T-helper 2 cell (primary cell): ENCODE measurements at regions not wholly inside any gene's neighbourhood (a gene's known extent, or its start where the extent isn't known, plus 50 kb on each side); places are given as distances from the start of the nearest gene placed in this dataset.

Experiments used
- DNase-seq, 5 experiments: peaks; one replicate each; pipeline versions ENCODE4 v3.0.0 to v3.0.0-alpha.2; 2012 to 2022

GRCh38 chr13:111456452-111457230 is 136.2 kb downstream of the TEX29 start:
- DNase-seq: no peak

DNA sequence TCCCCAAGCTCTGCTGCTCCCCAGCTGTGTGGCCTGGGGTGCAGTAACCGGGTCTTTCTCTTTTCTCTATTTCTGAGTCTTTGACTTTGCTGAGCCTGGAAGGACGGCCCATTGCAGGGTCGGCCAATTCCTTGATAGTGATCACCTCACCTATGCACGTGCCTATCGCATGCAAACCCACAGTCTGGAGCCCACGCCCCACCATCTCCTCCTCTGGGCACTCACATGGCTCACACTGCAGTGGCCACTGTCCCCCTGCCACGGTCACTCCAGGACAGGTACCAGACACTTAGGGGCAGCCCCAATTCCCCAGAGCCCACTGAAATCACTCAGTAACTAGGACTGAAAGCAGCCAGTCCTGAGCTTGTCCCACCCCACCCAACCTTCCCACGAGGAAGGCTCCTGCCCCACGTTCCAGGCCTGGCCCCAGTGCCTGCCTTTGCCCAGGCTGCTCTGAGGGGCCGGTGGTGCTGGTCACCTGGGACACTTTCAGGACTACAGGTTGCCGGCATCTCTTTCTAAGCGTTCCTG is 137.6 kb downstream of the TEX29 start:
- DNase-seq: no peak

DNA sequence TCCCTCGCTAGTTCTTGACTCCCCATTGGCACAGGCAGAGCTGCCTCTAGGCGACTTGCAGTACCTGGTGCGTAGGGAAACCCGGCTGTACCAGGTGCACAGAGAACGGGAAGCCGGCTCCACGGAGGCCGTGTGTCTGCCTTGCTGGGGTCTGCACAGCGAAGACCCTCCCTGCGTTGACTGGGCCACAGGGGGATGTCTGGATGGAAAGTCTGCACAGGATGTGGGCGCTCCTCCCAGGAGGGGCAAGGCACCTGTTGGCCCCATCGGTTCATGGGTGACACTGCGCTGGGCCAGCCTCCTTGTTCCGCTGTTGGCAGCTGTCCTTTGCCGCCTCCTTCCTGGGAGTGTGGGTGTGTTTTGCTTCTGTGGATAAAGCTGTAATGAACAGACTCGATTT is 138.3 kb downstream of the TEX29 start:
- DNase-seq: no peak

DNA sequence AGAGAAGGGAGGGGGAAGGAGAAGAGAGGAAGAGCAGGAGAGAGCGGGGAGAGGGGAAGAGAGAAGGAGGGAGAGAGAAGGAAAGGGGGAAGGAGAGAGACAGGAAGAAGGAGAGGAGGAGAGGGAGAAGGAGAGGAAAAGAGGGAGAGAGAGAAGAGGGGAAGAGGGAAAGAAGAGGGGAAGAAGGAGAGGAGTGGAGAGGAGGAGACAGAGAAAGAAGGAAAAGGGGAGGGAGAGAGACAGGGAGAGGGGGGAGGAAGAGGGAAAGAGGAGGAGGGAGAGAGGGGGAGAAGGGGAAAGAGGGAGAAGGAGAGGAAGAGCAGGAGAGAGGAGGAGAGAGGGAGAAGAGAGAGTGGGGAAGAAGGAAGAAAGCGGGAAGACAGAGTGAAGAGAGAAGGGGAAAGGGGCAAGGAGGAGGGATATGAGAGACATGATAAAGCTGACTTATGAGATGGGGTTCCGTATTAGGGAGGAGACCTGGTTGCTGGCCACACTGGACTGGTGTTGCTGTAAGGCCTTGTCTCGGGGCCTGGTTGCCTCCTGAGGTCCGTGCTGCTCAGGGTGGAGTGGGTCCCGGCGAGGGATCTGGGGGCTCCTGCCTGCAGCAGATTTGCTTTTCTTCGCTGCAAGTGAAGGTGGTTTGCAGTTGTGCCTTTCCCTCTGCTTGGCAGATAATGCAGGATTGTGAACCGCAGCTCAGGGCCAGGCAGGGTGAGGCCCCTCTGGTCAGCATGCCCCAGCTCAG is 139.5 kb downstream of the TEX29 start:
- no peak for DNase-seq

DNA sequence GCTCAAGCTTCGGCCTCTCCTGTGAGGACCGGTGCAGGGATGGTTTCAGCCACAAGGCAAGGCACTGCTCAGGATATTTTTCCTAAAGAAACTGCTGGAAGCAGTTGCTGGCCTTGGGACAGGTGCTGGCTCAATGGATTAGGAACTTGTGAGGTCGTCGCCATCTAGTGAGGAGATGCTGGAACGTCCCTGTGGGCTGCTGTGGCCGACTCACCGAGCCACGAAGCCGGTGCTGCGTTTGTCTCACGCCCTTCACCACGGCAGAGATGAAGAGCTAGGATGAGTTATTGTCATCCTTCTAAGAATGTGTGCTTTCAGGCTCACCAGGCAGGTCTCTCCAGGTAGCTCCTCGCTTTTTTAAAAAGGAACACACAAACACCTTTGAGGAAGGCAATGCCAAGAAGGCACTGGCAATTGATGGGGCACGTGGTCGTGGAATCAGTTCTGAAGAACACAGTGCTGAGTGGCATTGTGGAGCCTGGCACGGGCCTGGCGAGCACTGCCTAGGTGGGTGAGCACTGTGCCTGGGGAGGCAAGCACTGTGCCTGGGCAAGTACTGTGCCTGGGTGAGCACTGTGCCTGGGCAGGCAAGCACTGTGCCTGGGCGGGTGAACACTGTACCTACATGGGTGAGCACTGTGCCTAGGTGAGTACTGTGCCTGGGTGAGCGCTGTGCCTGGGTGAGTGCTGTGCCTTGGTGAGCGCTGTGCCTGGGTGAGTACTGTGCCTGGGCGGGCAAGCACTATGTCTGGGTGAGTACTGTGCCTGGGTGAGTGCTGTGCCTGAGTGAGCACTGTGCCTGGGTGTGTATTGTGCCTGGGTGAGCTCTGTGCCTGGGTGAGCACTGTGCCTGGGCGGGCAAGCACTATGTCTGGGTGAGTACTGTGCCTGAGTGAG is 140.4 kb downstream of the TEX29 start:
- peak in 1 of 5 experiments; percentile 28 for DNase-seq

- no peak for DNase-seq
These were observed 141.2 kb downstream of the TEX29 start for GRCh38 chr13:111461445-111462149.

DNA sequence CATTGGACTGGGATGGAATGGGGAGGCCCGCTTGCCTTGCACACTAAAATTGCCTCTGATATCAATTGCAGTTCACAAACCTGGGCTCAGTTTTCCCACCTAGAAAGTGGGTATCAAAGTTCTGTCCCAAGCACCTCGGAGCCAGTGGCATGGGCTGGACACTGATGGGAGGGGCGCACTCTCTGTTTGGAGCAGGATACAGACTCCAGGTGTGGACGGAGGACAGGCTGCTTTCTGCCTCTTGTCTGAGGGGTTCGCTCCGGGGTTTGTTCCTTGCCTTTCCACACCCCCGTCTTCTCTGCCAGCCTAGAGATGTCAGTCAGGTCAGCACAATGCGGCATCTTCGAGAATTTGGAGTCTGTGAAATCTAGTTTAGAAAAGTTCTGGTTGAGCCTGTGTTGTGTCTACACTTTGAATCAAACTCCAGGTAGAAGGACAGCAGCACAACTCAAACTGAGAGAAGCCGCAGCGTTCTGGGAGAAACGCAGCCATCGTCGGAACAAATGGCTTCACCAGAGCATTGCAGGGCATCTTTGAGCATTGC is 141.9 kb downstream of the TEX29 start:
- DNase-seq: no peak

DNA sequence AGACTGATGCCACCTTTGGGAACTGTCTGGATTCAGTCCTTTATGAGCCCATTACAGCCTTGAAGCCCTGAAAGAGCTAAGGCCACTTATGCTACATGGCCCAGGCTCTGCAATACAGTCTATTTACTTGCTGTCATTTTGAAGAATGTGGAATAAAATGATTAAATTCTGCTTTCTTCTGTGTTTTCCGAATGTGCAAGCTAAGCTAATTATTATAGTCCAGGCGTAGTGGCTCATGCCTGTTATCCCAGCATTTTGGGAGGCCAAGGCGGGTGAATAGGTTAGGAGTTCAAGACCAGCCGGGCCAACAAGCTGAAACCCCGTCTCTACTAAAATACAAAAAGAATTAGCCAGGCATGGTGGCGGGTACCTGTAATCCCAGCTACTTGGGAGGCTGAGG is 142.5 kb downstream of the TEX29 start:
- DNase-seq: no peak

DNA sequence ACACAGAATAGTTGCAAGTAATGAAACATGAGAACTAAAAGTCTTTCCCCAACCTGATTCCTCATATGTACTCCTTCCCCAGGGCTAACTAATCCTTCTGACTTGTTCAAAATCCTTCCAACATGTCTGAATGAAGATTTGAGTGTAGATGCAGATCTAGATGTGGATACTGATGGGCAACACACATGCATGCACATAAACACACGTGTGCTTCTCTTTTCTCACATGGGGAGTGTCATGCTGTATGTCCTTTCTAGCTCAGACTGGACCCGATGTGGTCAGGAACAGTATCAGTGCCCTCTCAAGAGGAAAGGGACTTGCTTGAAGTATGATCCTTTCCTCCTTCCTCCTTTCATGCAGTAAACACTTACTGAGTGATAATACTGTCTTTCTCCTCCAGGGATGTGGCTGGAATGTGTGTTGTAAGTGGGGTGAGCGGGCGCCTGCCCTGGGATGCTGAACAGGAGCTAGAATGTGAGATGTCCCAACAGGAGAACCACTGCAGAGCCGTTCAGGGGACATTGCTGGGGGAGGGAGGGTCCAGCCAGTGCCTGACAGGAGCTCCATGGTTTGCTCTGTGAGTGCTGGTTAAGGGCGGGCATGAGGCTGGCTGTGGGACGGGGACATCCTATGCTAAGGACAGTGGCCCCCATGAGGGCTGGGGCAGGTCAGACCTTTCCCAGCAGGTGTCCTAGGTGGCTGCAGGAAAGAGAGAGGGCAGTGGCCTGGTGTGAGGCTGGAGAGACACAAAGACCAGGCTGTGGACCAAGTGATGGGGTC is 146.9 kb downstream of the TEX29 start:
- DNase-seq: no peak

GRCh38 chr13:111468037-111468959 is 147.9 kb downstream of the TEX29 start:
- no peak for DNase-seq

DNA sequence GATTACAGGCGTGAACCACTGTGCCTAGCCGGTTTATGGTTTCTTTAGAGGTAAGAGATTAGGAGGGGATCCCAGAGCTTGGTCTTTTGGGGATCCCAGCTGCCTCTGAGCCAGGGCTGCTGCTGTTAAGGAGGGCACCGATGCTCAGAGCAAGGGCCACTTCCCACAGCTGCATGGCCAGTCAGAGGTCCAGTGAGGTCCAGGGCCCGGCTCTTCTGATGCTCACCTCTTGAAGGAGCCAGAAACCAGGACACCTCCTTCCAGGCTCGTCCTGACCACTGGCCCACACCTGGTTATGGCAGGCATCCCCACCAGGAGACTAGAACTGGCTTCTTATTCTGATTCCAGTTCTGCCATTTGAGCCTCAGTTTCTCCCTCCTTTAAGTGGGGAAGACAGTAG is 149.0 kb downstream of the TEX29 start:
- no peak for DNase-seq

DNA sequence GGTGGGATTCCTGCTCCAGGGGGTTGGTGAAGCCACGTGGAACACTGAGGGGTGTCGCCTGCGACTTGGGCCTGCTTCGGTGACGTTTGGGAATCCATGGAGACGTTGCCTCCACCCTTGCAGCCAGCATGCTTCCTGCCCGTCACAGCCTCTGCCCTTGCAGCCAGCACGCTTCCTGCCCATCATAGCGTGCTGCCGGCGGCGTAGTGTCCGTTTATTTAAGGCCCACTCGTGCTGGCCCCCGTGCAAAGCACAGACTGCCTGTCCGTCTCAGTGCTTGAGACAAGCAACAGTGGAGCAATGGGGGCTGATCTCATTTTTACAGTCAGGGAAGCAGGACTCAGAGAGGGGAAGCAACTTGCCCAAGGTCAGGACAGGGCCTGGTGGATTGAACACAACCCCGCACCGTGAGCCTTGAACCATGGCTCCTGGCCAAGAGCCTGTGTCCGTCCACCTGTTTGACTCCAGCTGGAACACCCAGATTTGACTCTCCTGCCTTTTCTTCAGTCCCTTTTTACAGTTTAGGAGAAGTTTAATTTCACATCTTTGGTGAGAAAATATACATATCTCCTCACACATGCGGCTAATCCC is 149.6 kb downstream of the TEX29 start:
- DNase-seq: no peak

- DNase-seq: no peak
These were observed 150.5 kb downstream of the TEX29 start for GRCh38 chr13:111470933-111471332.

GRCh38 chr13:111472083-111472482 is 151.6 kb downstream of the TEX29 start:
- DNase-seq: no peak

DNA sequence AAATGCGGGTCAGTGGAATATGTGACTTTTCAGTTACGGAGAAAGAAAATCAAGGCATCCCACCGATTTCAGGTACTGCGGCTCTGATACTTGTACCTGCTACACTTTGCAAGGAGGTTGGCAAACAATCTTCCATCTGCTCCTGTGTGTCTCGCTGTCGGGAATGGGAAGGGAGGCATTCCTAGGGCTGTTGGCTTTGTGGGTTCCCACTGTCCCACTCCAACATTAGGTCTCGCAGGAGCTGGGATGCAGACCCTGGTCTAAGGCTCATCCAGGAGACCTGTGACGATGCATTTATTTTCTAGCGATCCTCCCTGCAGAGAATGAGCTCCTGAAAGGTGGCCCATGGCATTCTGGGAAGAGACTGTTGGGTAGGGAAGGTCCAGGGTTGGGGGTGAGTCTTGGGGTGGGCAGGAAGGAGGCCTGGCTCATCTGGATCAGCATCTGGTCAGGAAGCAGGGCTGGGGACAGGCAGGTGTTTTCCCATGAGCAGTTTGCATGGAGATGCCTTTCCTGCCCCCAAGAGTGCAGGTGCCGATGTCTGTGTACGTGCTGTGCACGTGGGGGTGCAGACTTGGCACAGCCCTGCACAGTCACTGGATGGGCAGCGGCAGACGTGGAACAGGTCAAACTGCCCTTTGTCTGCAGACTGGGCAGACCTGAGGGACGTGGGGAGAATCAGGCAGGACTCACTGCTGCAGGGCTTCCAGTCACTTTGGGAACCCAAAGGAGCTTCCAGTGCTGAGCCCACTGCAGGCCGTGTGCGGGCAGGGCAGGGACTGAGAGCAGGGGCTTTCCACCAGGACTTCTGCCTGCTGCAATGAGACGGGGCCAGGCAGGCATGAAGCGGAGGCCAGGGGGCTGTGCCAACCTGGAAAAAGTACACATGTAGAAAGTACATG is 152.4 kb downstream of the TEX29 start:
- DNase-seq: no peak

DNA sequence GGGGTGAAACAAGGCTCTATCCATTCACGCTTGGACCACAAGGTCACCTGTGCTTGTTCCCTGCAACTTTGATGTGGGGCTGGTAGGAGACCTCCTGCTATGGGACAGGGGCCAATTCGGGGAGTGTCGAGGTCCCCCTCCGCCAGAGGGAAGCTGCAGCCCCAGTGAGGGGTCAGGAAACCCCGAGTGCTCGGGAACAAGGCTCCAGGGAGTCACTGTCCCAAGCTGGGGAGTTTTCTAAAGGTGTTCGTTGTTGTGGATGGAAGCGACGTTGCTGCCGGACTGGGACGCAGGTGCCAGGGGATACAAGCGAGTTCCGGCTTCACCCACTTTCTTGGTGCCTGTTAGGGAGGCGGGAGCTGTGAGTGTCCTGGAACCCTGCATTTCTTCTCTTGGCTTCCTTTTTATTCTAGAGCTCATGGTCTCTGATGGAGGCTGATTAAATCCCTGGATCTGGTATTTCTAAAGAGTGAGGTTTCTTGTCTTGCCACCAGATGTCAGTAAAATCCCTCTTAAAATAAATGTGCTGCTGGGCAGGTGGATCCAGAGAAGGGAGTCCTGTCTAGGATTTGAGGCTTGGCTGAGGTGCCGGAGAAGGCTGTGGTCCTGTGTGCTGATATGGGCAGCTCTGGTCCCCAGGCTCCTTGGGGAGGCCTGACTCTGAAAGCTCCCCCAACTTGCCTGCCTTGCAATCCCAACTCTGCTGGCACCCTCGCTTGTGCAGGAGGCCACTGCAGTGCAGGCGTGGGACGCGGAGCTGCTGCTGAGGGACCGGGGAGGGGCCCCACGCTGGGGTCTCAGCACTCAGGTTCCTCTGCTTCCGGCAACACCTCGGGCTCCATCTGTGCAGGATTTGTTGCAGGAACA is 153.9 kb downstream of the TEX29 start:
- peak in 1 of 5 experiments; percentile 13 for DNase-seq

- DNase-seq: no peak
These were observed 155.0 kb downstream of the TEX29 start for GRCh38 chr13:111475488-111475887.
